Heart left ventricle (tissue), 13 donors: ENCODE measurements at regions not wholly inside any gene's neighbourhood (a gene's known extent, or its start where the extent isn't known, plus 50 kb on each side); places are given as distances from the start of the nearest gene placed in this dataset.

ENCODE experiments used
- POLR2A ChIP-seq, 2 donors: fragments of 450-650 bp; IDR thresholded peaks; one replicate each; pipeline ENCODE4 v1.6.1; 2017; ENCODE audit warnings: antibody characterized with exemption in 2 of 2, mild to moderate bottlenecking in 2 of 2, moderate library complexity in 2 of 2
- TF ChIP-seq, protein P1 (sequence below), 12 donors: fragments of 200-600 bp; sonication (generic) in 4 of 12; IDR thresholded peaks; one replicate each; pipeline versions ENCODE4 v1.5.0 to v1.8.0; 2018 to 2022; ENCODE audit warnings: antibody characterized with exemption in 12 of 12, mild to moderate bottlenecking in 5 of 12
- donor health status: ischemic (EF 13 %, LVEDD 7.1; RV severe dilation, severe dysfunction).
- donor health status: DM: no; HTN: yes; CAD: no.
- donor health status: DM: no; HTN: no; CAD: no.
- donor health status: ischemic (EF 25% LVEDD 6.9; RV normal size, moderate dysfunction).
- donor health status: ischemic (EF 25% LVEDD 5.7; RV mildly dilated, moderate dysfunction).
- donor health status: ischemic (EF 35%, LVEDD 5.7; RV mildly dilated, moderate dysfunction).
- donor health status: nonischemic (EF 11% LVEDD 7.7; RV severe dilation, severe dysfunction).
- donor health status: DM: yes; HTN: yes; CAD: no.
- donor health status: PGD.
- donor health status: ischemic (EF 29% LVEDD 5.4; RV normal size, mild dysfunction).
- donor health status: nonischemic (EF 23%, LVEDD 6.1; RV moderate dilation, normal function).

DNA sequence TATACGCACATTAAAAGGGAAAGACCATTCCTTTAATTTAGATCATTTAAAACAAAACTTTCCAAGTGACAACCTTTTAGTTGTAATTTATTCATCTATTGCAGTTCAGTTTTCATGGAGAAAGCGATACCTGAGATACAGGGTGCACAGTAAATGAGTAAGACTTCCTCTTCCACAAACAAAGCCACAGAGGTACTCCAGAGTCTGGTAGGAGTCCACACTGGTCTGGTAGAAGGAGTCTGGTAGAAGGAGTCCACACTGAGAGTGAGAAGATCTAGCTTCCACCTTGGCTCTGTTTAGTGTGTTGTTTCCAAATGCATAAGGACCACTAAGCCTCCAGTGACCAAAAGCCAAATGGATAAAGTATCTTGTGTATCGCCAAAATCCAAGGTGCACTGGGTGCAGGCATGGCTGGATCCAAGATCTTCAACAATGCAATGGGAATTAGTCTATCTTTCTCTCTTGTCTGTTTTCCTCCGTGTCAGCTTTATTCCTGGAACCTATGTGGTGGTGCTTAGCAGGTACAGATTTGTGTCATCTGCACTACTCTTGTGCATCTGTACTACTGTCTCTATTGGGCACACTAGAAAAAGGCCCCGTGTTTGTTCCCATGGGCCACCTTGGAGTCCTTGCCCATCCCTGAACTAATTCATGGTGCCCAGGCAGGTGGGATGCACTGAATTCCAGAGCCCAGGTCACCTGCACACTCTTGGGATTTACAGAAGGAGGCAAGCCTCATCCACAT lies 331.1 kb downstream of the BCL11B start:
- TF ChIP-seq, protein P1, sequence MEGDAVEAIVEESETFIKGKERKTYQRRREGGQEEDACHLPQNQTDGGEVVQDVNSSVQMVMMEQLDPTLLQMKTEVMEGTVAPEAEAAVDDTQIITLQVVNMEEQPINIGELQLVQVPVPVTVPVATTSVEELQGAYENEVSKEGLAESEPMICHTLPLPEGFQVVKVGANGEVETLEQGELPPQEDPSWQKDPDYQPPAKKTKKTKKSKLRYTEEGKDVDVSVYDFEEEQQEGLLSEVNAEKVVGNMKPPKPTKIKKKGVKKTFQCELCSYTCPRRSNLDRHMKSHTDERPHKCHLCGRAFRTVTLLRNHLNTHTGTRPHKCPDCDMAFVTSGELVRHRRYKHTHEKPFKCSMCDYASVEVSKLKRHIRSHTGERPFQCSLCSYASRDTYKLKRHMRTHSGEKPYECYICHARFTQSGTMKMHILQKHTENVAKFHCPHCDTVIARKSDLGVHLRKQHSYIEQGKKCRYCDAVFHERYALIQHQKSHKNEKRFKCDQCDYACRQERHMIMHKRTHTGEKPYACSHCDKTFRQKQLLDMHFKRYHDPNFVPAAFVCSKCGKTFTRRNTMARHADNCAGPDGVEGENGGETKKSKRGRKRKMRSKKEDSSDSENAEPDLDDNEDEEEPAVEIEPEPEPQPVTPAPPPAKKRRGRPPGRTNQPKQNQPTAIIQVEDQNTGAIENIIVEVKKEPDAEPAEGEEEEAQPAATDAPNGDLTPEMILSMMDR (IDR thresholded peaks at IDR 0.05): no peak
- no peak for TF ChIP-seq POLR2A (IDR thresholded peaks at IDR 0.05)
